ENCODE measurements at regions not wholly inside any gene's neighbourhood (a gene's known extent, or its start where the extent isn't known, plus 50 kb on each side); places are given as distances from the start of the nearest gene placed in this dataset.

DNA sequence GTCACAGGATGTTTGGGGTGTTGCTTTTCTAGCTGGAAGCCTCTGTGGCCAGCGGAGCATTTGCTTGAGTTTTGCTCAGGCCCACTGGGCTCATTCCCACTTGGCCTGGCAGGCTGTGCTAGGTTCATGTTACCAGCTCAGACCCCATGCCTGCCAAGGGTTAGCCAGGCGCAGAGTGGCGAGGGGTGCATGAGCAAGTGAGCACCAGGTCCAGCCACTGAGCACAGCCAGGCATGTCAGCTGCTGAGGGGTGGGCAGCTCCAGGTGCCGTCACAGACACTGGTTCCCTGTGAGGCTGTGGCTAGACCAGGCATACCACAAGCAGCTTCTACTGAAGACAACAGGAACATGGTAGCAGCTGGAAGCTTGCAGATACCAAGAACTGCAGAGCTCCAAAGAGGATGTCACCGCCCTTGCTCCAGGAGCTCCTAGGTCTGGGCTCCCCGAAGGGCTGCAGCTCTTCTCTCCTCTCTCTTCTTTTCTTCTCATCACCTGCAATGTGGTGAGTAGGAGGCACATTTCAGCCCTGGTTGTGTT, 52.0 kb upstream of the CYYR1 start:
- TF ChIP-seq CTCF (IDR thresholded peaks at IDR 0.05) (no peak), POLR2A (IDR thresholded peaks at IDR 0.05) (no peak)

Measured in heart left ventricle (tissue), 13 donors.